IMR-90 (cell line): ENCODE measurements at regions not wholly inside any gene's neighbourhood (a gene's known extent, or its start where the extent isn't known, plus 50 kb on each side); places are given as distances from the start of the nearest gene placed in this dataset.

Experiments
- ATAC-seq: fragments of 200-7000 bp; cut with Tn5 transposase; 2 replicates; pipeline ENCODE4 v1.9.1; 2020; ENCODE audit warnings: low read depth, mild to moderate bottlenecking, moderate library complexity
- BruUV-seq: library from RNA; stranded (reverse); fragments of 400-500 nt; replicated peaks from 2 replicates; lab custom pipeline; 2021; lab: Mats Ljungman, UMichigan
- CTCF ChIA-PET: fragments of 300-600 bp; formaldehyde crosslinking; extraction: SDS; loops from one replicate; lab custom pipeline; 2021; ENCODE audit warnings: antibody characterized with exemption; lab: Yijun Ruan, JAX
- POLR2A ChIA-PET: fragments of 300-600 bp; sonication (Branson Sonifier 250); formaldehyde crosslinking; loops from one replicate; lab custom pipeline; 2022; ENCODE audit warnings: antibody characterized with exemption; ENCODE audit not compliant: unreplicated experiment; lab: Charles Lee
- DNase-seq: peaks from one replicate; pipeline ENCODE4 v3.0.0; 2013
- H2AFZ ChIP-seq: replicated peaks from 2 replicates; pipeline ENCODE3; 2013; ENCODE audit warnings: low read length, mild to moderate bottlenecking; ENCODE audit not compliant: poor library complexity
- H2AK5ac ChIP-seq: 2 replicates; pipeline ENCODE4 v1.6.1; 2013; ENCODE audit warnings: low read depth, low read length, inconsistent platforms
- H2AK9ac ChIP-seq: replicated peaks from 2 replicates; pipeline ENCODE3; 2013; ENCODE audit warnings: mild to moderate bottlenecking, low read depth, low read length, moderate library complexity; ENCODE audit not compliant: poor library complexity
- H2BK120ac ChIP-seq: 2 replicates; pipeline ENCODE4 v1.6.1; 2013; ENCODE audit warnings: low read depth, low read length, inconsistent platforms
- H2BK15ac ChIP-seq: 3 replicates; pipeline ENCODE4 v1.6.1; 2013; ENCODE audit warnings: low read depth, low read length, inconsistent platforms
- H2BK20ac ChIP-seq: 2 replicates; pipeline ENCODE4 v1.6.1; 2013; ENCODE audit warnings: low read depth, mild to moderate bottlenecking, inconsistent platforms, low read length, moderate library complexity
- H2BK5ac ChIP-seq: 2 replicates; pipeline ENCODE4 v1.6.1; 2013; ENCODE audit warnings: mild to moderate bottlenecking, low read depth, low read length, inconsistent platforms; ENCODE audit not compliant: poor library complexity, severe bottlenecking
- H3K14ac ChIP-seq: replicated peaks from 2 replicates; pipeline ENCODE4 v1.6.1; 2013; ENCODE audit warnings: low read depth, low read length, inconsistent platforms
- H3K18ac ChIP-seq: 2 replicates; pipeline ENCODE4 v1.6.1; 2013; ENCODE audit warnings: low read depth, low read length, control low read depth
- H3K23ac ChIP-seq: 2 replicates; pipeline ENCODE4 v1.6.1; 2013; ENCODE audit warnings: low read depth, low read length, inconsistent platforms
- H3K27ac ChIP-seq: 2 replicates; pipeline ENCODE4 v1.5.1; 2013; ENCODE audit warnings: mild to moderate bottlenecking, control low read depth, low read length; ENCODE audit not compliant: insufficient read depth
- H3K27me3 ChIP-seq: 2 replicates; pipeline ENCODE4 v1.6.1; 2013; ENCODE audit warnings: low read length; ENCODE audit not compliant: control insufficient read depth, insufficient read depth
- H3K36me3 ChIP-seq: 2 replicates; pipeline ENCODE4 v1.6.1; 2013; ENCODE audit warnings: low read length, mixed read lengths; ENCODE audit not compliant: control insufficient read depth, insufficient read depth
- H3K4ac ChIP-seq: 2 replicates; pipeline ENCODE4 v1.6.1; 2013; ENCODE audit warnings: low read depth, low read length, inconsistent platforms
- H3K4me1 ChIP-seq: 2 replicates; pipeline ENCODE4 v1.6.1; 2013; ENCODE audit warnings: low read length, mixed read lengths; ENCODE audit not compliant: control insufficient read depth, insufficient read depth
- H3K4me2 ChIP-seq: 2 replicates; pipeline ENCODE4 v1.6.1; 2013; ENCODE audit warnings: low read depth, mild to moderate bottlenecking, control low read depth, low read length, moderate library complexity
- H3K4me3 ChIP-seq: 2 replicates; pipeline ENCODE4 v1.5.1; 2013; ENCODE audit warnings: low read depth, mild to moderate bottlenecking, control low read depth, low read length, moderate library complexity; ENCODE audit not compliant: insufficient read depth
- H3K56ac ChIP-seq: 2 replicates; pipeline ENCODE4 v1.6.1; 2013; ENCODE audit warnings: low read length, inconsistent platforms; ENCODE audit not compliant: insufficient read depth; ENCODE audit errors: extremely low read depth
- H3K79me1 ChIP-seq, 2 experiments: 2 replicates each; pipeline ENCODE4 v1.6.1; 2013; ENCODE audit warnings: low read length in 2 of 2, inconsistent platforms in 1 of 2, low read depth in 1 of 2
- H3K9ac ChIP-seq: 2 replicates; pipeline ENCODE4 v1.6.1; 2013; ENCODE audit warnings: low read depth, low read length, control low read depth
- H3K9me1 ChIP-seq: 2 replicates; pipeline ENCODE4 v1.6.1; 2013; ENCODE audit warnings: low read length, inconsistent platforms; ENCODE audit not compliant: insufficient read depth
- H3K9me3 ChIP-seq: 2 replicates; pipeline ENCODE4 v1.6.1; 2013; ENCODE audit warnings: low read length; ENCODE audit not compliant: control insufficient read depth, insufficient read depth
- H4K20me1 ChIP-seq: 2 replicates; pipeline ENCODE4 v1.6.1; 2013; ENCODE audit warnings: low read length, inconsistent platforms; ENCODE audit not compliant: insufficient read depth
- H4K5ac ChIP-seq: 2 replicates; pipeline ENCODE4 v1.6.1; 2013; ENCODE audit warnings: mild to moderate bottlenecking, low read depth, low read length, control low read depth
- H4K8ac ChIP-seq, 2 experiments: 2 replicates each; pipeline ENCODE4 v1.6.1; 2013; ENCODE audit warnings: low read depth in 2 of 2, low read length in 2 of 2, control low read depth in 1 of 2, inconsistent platforms in 1 of 2
- H4K91ac ChIP-seq: 2 replicates; pipeline ENCODE4 v1.6.1; 2013; ENCODE audit warnings: low read depth, low read length, inconsistent platforms; ENCODE audit not compliant: insufficient read depth
- ELK1 ChIP-seq: fragments of 150-350 bp; IDR thresholded peaks from 2 replicates; pipeline ENCODE4 v1.6.1; 2016; ENCODE audit warnings: low read depth, mild to moderate bottlenecking, low read length, moderate library complexity, borderline replicate concordance
- POLR2A ChIP-seq: IDR thresholded peaks from 2 replicates; pipeline ENCODE4 v1.6.1; 2012; ENCODE audit warnings: mild to moderate bottlenecking, low read depth, low read length
- SMC3 ChIP-seq: fragments of 150-350 bp; IDR thresholded peaks from 2 replicates; pipeline ENCODE4 v1.6.1; 2016; ENCODE audit warnings: low read depth, mild to moderate bottlenecking, antibody characterized with exemption, low read length, moderate library complexity
- WGBS, 2 experiments: methylation state at CpG; one replicate each; pipeline versions ENCODE4 v1.1.5 to v1.1.7; 2013; ENCODE audit warnings: missing lambda C conversion rate in 2 of 2; ENCODE audit not compliant: insufficient read length in 1 of 2; ENCODE audit errors: extremely low coverage in 2 of 2; 5-methylcytosine and 5-hydroxymethylcytosine counted together
- dilution Hi-C: fragments of 300-500 bp; cut with HindIII; formaldehyde crosslinking; loops from one replicate; pipeline ENCODE4 v1.14.3; 2018; ENCODE audit warnings: low sequenced_read_pairs; ENCODE audit not compliant: unreplicated experiment
- in situ Hi-C: fragments of 300-500 bp; cut with MboI; formaldehyde crosslinking; loops from 3 replicates; pipeline ENCODE4 v1.14.3; 2019; ENCODE audit warnings: low sequenced_read_pairs, inconsistent platforms, mixed read lengths
- intact Hi-C: fragments of 100-400 bp; cut with micrococcal nuclease; formaldehyde crosslinking; loops from 2 replicates; pipeline ENCODE4 v1.10.0; 2022

DNA sequence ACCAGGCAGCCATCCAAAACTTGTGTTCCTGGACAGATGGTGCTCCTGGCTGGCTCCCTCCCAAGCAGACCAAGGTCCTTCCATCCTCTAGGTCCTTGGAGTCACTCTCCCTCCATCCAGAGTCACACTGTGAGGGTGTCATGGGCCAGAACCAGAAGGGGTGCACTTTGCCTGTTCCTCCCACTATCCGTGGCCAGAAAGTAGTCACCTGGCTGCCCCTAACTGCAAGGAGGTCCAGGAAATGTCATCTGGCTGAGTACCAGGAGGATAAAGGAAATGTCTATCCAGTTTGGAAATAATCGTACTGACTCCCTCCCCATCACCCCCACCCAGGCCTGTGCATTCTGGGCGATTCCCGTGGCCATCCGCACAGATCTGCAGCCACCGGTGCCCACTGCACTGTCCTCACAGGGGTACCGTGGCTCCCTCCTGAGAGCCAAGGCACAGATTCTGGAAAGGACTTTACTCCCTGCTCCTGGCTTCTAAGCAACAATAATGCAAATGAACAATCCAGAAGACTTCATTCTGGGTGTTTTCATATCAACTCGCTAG lies 253.2 kb downstream of the NPHP4 start:
- H4K8ac ChIP-seq = no peak overlapping the region
- no peak overlapping the region for H3K18ac ChIP-seq
- dilution Hi-C loops (no loop called here), in situ Hi-C loops (no loop called here), intact Hi-C loops (no loop called here)
- no peak overlapping the region for H3K23ac ChIP-seq
- H2AK5ac ChIP-seq = no peak overlapping the region
- no peak overlapping the region for H4K5ac ChIP-seq
- no peak for TF ChIP-seq POLR2A
- TF ChIP-seq SMC3 = no peak
- TF ChIP-seq ELK1 = no peak
- no peak overlapping the region for H3K9ac ChIP-seq
- no peaks in the 10 kb centered on the region for H3K79me1 ChIP-seq
- H2BK120ac ChIP-seq = no peak overlapping the region
- H3K36me3 ChIP-seq = no peaks in the 10 kb centered on the region
- H3K4ac ChIP-seq = no peak overlapping the region
- no peaks in the 10 kb centered on the region for H4K20me1 ChIP-seq
- WGBS, 2 experiments = 87% methylated on average over 3 of the region's 8 CpGs; no CpG with 5 or more reads in 1 of the 2 experiments
- H2AK9ac ChIP-seq = no peak overlapping the region
- ChIA-PET CTCF (no interaction called here), POLR2A (no interaction called here)
- H3K14ac ChIP-seq = no peak overlapping the region
- ATAC-seq = no peak
- H3K4me2 ChIP-seq = no peak overlapping the region
- no peak overlapping the region for H4K91ac ChIP-seq
- no peak overlapping the region for H3K4me3 ChIP-seq
- no peaks in the 10 kb centered on the region for H3K4me1 ChIP-seq
- no TSS peak for BruUV-seq
- H2BK15ac ChIP-seq = no peak overlapping the region
- no peaks in the 10 kb centered on the region for H3K27me3 ChIP-seq
- H3K27ac ChIP-seq = no peak overlapping the region
- H3K56ac ChIP-seq = no peak overlapping the region
- peaks cover 36% of the 10 kb centered on the region for H3K9me3 ChIP-seq
- no peak overlapping the region for H2AFZ ChIP-seq
- H2BK20ac ChIP-seq = no peak overlapping the region
- H2BK5ac ChIP-seq = no peak overlapping the region
- no peaks in the 10 kb centered on the region for H3K9me1 ChIP-seq
- DNase-seq = no peak
